ENCODE measurements at regions not wholly inside any gene's neighbourhood (a gene's known extent, or its start where the extent isn't known, plus 50 kb on each side); places are given as distances from the start of the nearest gene placed in this dataset.
"Not testable (repeated sequence)": the region's sequence is repeated elsewhere in the genome, so short reads cannot be mapped to it uniquely, and the experiment has no call there.

GRCh38 chr4:26044983-26045382 is 131.0 kb downstream of the SMIM20 start:
- DNase-seq (ENCODE audit: low read depth) = no peak

GRCh38 chr4:26047795-26048194 is 133.8 kb downstream of the SMIM20 start:
- no peak for DNase-seq (ENCODE audit: low read depth)

GRCh38 chr4:26048378-26048882 is 134.4 kb downstream of the SMIM20 start:
- DNase-seq (ENCODE audit: low read depth) = no peak

- DNase-seq (ENCODE audit: low read depth) = no peak
Measured at GRCh38 chr4:26048950-26049349, 134.9 kb downstream of the SMIM20 start.

GRCh38 chr4:26049447-26049846 is 135.4 kb downstream of the SMIM20 start:
- no peak for DNase-seq (ENCODE audit: low read depth)

- no peak for DNase-seq (ENCODE audit: low read depth)
Measured at GRCh38 chr4:26050212-26050643, 136.2 kb downstream of the SMIM20 start.

GRCh38 chr4:26050671-26051070 is 136.7 kb downstream of the SMIM20 start:
- DNase-seq (ENCODE audit: low read depth) = no peak

GRCh38 chr4:26051240-26051639 is 137.2 kb downstream of the SMIM20 start:
- DNase-seq (ENCODE audit: low read depth) = no peak

- no peak for DNase-seq (ENCODE audit: low read depth)
Measured at GRCh38 chr4:26052663-26053541, 138.9 kb downstream of the SMIM20 start.

GRCh38 chr4:26053761-26054160 is 139.7 kb downstream of the SMIM20 start:
- no peak for DNase-seq (ENCODE audit: low read depth)

- DNase-seq (ENCODE audit: low read depth) = no peak
Measured at GRCh38 chr4:26055855-26056254, 141.8 kb downstream of the SMIM20 start.

- no peak for DNase-seq (ENCODE audit: low read depth)
Measured at GRCh38 chr4:26056406-26056805, 142.4 kb downstream of the SMIM20 start.

- DNase-seq (ENCODE audit: low read depth) = not testable (repeated sequence)
Measured at GRCh38 chr4:26057839-26058238, 143.8 kb downstream of the SMIM20 start.

GRCh38 chr4:26058537-26058936 is 144.5 kb downstream of the SMIM20 start:
- DNase-seq (ENCODE audit: low read depth) = peak; percentile 27

- DNase-seq (ENCODE audit: low read depth) = no peak
Measured at GRCh38 chr4:26059391-26060154, 145.6 kb downstream of the SMIM20 start.

- DNase-seq (ENCODE audit: low read depth) = no peak
Measured at GRCh38 chr4:26060286-26060685, 146.3 kb downstream of the SMIM20 start.

GRCh38 chr4:26061248-26061986 is 147.4 kb downstream of the SMIM20 start:
- DNase-seq (ENCODE audit: low read depth) = no peak

GRCh38 chr4:26062215-26062614 is 148.2 kb downstream of the SMIM20 start:
- no peak for DNase-seq (ENCODE audit: low read depth)

- DNase-seq (ENCODE audit: low read depth) = not testable (repeated sequence)
Measured at GRCh38 chr4:26064009-26064408, 150.0 kb downstream of the SMIM20 start.

GRCh38 chr4:26065833-26066232 is 151.8 kb downstream of the SMIM20 start:
- no peak for DNase-seq (ENCODE audit: low read depth)

- DNase-seq (ENCODE audit: low read depth) = no peak
Measured at GRCh38 chr4:26067035-26067434, 153.0 kb downstream of the SMIM20 start.

- no peak for DNase-seq (ENCODE audit: low read depth)
Measured at GRCh38 chr4:26069218-26069617, 155.2 kb downstream of the SMIM20 start.

All from stimulated activated CD8-positive, alpha-beta memory T cell treated with anti-CD3 and anti-CD28 coated beads, Interleukin-4, amount 100 ng/mL, for 24 hours (primary cell).